ENCODE measurements at regions not wholly inside any gene's neighbourhood (a gene's known extent, or its start where the extent isn't known, plus 50 kb on each side); places are given as distances from the start of the nearest gene placed in this dataset.

DNA sequence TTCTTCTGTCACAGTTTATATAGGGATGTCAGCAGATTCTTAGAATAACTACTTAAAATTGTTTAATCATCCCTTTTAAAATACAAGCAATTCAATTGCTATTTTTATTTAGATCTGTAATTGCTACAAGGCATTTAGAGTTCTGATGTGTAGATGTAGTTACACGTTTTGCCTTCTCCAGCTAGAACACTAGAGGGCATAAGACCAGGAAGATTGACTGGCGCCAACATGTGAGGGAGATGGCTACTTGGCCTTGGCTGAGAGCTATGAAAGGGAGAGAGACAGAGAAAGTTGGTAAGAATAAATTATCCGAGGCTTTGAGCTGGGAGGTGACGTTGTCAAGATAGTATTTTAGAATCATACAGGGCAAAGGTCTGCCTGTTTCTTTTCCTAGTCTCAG is 563.7 kb upstream of the PRKX start:
- H3K9me3 ChIP-seq (ENCODE audit: control insufficient read depth, low read length, poor library complexity, severe bottlenecking), result no peaks in the 10 kb centered on the region
- Mint-ChIP-seq H3K4me3 (no peak overlapping the region), H3K27me3 (no peaks in the 10 kb centered on the region), H3K36me3 (ENCODE audit: low read depth) (no peaks in the 10 kb centered on the region), H3K4me1 (no peaks in the 10 kb centered on the region), H3K27ac (no peak overlapping the region)
- DNase-seq, result no peak
- ATAC-seq, result no peak

DNA sequence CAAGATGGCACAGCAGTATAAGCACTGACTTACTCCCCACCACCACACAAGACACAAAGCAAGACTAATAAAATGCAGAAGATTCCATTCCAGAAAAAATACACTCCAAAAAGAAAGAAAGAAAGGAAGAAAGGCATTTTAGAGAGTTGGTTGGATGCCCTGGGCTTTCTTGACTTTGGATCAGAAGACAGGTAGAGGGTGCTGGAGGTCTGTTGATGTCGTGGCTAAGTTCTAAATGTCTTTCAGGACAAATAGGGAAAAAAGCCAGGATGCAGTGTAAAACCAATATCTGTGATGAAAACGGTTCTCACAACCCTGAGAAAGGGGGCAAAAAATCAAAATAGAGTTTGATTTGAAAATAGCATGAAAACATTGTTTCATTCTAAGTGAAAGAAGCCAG is 555.2 kb upstream of the PRKX start:
- H3K36me3 Mint-ChIP-seq (ENCODE audit: low read depth), result no peaks in the 10 kb centered on the region
- ATAC-seq, result no peak
- H3K4me3 Mint-ChIP-seq, result no peak overlapping the region
- no peak for DNase-seq
- no peaks in the 10 kb centered on the region for H3K27me3 Mint-ChIP-seq
- no peak overlapping the region for H3K27ac Mint-ChIP-seq
- no peaks in the 10 kb centered on the region for H3K9me3 ChIP-seq (ENCODE audit: control insufficient read depth, low read length, poor library complexity, severe bottlenecking)
- H3K4me1 Mint-ChIP-seq, result no peaks in the 10 kb centered on the region

DNA sequence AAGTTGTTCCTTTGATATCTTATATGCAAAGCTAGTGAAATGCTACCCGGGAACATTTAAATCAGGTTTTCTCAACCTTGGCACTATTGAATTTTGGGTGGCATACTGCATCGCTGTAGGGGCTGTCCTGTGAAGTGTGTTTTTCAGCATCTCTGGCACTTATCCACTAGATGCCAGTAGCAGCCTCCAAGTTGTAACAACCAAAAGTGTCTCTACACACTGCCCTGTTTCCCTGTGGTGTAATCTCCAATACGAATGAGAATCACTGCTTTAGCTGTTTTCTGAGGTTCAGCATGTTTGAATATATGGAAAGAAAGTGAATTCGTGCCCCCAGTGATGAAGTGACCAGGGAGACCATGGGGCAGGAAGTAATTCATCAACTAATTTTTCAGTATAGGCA is 551.6 kb upstream of the PRKX start:
- DNase-seq (no peak), ATAC-seq (no peak)
- no peak overlapping the region for H3K27ac Mint-ChIP-seq
- no peak overlapping the region for H3K4me3 Mint-ChIP-seq
- H3K27me3 Mint-ChIP-seq, result no peaks in the 10 kb centered on the region
- H3K36me3 Mint-ChIP-seq (ENCODE audit: low read depth), result no peaks in the 10 kb centered on the region
- H3K4me1 Mint-ChIP-seq, result no peaks in the 10 kb centered on the region
- no peaks in the 10 kb centered on the region for H3K9me3 ChIP-seq (ENCODE audit: control insufficient read depth, low read length, poor library complexity, severe bottlenecking)

DNA sequence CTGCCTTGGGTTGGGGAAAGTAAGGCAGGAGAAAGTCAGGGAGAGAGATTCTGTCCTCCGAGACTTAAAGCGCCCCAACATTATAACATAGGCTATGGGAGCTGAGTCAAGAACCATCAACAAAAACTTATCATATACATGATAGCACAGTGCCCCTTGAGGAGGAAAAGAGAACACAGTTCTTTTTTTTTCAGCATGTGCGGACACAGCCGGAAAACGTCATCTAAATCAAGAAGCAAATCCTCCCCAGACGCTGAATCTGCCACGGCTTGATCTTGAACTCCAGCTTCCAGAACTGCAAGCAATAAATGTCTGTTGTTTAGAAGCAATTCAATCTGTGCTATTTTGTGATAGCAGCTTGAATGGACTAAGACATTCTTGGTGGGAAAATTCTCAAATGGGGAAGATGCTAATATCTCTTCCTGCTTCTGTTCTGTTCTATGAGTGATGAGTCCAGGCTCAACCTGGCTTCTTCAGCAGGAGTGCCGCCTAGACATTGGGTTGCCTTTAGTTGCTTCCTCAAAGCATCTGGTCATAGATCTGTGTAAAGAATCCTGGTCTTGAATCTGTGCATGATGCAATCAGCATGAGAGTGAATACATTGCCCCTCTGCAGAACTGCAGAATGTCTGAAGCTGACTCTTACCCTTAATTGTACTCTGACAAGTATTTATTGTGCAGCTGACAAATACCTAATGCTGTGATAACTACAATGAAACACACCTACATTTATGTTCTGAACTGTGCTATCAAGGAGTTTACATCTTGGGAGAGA is 549.8 kb upstream of the PRKX start:
- no peaks in the 10 kb centered on the region for H3K36me3 Mint-ChIP-seq (ENCODE audit: low read depth)
- no peaks in the 10 kb centered on the region for H3K9me3 ChIP-seq (ENCODE audit: control insufficient read depth, low read length, poor library complexity, severe bottlenecking)
- no peak overlapping the region for H3K27ac Mint-ChIP-seq
- H3K4me3 Mint-ChIP-seq, result no peak overlapping the region
- DNase-seq (no peak), ATAC-seq (no peak)
- no peaks in the 10 kb centered on the region for H3K4me1 Mint-ChIP-seq
- no peaks in the 10 kb centered on the region for H3K27me3 Mint-ChIP-seq

DNA sequence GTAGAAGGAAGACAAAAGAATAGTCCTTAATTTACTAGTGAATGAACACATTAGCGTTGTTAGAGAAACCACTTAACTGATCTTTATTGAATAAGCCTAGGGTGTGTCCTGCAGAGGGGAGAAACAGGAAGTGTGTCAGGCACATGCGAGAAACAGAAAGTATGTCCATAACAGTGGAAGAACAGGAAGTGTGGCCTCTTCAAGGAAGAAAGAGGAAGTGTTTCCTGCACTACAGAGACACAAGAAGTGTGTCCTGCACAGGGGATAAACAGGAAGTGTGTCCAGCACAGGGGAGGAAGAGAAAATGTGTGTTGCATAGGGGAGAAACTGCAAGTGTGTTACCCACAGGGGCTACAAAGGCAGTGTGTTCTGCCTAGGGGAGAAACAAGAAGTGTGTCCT is 539.6 kb upstream of the PRKX start:
- DNase-seq (no peak), ATAC-seq (no peak)
- H3K4me1 Mint-ChIP-seq, result no peaks in the 10 kb centered on the region
- no peaks in the 10 kb centered on the region for H3K9me3 ChIP-seq (ENCODE audit: control insufficient read depth, low read length, poor library complexity, severe bottlenecking)
- peaks cover 3% of the 10 kb centered on the region for H3K36me3 Mint-ChIP-seq (ENCODE audit: low read depth)
- no peaks in the 10 kb centered on the region for H3K27me3 Mint-ChIP-seq
- no peak overlapping the region for H3K27ac Mint-ChIP-seq
- no peak overlapping the region for H3K4me3 Mint-ChIP-seq

DNA sequence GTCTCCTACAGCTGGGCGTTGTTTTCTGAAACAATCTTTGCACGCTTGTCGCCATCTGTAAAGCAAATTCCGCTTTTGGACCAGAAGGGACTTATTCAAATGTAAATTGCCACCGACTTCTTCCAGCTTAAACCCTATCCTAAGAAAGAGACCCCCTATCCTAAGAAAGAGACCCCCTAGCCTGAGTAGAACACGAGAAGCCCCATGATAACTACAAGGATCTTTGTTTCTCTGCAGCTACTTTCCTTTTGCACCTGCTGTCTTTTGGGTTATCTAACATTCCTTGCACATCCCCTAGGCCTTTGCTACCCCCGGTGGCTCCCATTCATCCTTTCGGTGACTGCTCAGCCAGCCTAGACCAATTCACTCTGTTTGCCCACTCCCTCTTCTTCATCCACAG is 536.0 kb upstream of the PRKX start:
- no peak overlapping the region for H3K27ac Mint-ChIP-seq
- no peaks in the 10 kb centered on the region for H3K9me3 ChIP-seq (ENCODE audit: control insufficient read depth, low read length, poor library complexity, severe bottlenecking)
- H3K4me3 Mint-ChIP-seq, result no peak overlapping the region
- H3K36me3 Mint-ChIP-seq (ENCODE audit: low read depth), result peaks cover 3% of the 10 kb centered on the region
- no peak for DNase-seq
- H3K4me1 Mint-ChIP-seq, result no peaks in the 10 kb centered on the region
- H3K27me3 Mint-ChIP-seq, result no peaks in the 10 kb centered on the region
- ATAC-seq, result no peak

DNA sequence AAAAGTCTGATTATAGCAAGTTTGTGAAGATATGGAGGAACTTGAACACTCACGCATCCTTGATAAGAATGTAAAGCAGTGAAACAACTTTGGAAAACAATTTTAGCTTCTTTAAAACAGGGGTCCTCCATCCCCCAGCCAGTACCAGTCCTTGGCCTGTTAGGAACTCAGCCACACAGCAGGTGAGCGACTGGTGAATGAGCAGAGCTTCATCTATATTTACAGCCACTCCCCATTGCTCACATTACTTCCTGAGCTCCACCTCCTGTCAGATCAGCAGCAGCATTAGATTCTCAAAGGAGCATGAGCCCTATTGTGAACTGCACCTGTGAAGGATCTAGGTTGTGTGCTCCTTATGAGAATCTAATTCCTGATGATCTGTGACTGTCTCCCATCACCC is 530.3 kb upstream of the PRKX start:
- Mint-ChIP-seq H3K36me3 (ENCODE audit: low read depth) (no peaks in the 10 kb centered on the region), H3K27ac (no peak overlapping the region), H3K4me1 (no peaks in the 10 kb centered on the region), H3K4me3 (no peak overlapping the region), H3K27me3 (no peaks in the 10 kb centered on the region)
- peaks cover 9% of the 10 kb centered on the region for H3K9me3 ChIP-seq (ENCODE audit: control insufficient read depth, low read length, poor library complexity, severe bottlenecking)
- DNase-seq (no peak), ATAC-seq (no peak)

DNA sequence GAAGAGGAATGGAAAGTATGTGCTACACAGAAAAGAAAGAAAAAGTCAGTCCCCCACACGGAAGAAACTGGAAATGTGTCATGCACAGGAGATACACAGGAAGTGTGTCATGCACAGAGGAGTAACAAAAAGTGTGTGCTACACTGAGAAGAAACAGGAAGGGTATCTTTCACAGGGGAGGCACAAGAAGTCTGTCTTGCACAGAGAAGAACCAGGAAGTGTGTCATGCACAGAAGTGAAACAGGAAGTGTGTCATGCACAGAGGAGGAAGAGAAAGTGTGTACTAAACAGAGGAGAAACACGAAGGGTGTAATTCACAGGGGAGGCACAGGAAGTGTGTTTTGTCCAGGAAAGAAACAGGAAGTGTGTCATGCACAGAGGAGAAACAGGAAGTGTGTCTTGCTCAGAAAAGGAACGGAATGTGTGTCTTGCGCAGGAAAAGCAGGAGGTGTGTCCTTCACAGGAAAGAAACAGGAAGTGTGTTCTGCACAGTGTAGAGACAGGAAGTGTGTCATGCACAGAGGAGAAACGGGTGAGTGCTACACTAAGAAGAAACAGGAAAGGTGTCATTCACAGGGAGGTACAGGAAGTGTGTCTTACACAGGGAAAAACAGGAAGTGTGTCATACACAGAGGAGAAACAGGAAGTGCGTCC is 527.2 kb upstream of the PRKX start:
- Mint-ChIP-seq H3K27me3 (no peaks in the 10 kb centered on the region), H3K36me3 (ENCODE audit: low read depth) (no peaks in the 10 kb centered on the region), H3K27ac (no peak overlapping the region), H3K4me3 (no peak overlapping the region), H3K4me1 (no peaks in the 10 kb centered on the region)
- DNase-seq, result no peak
- ATAC-seq, result peak; percentile 80
- H3K9me3 ChIP-seq (ENCODE audit: control insufficient read depth, low read length, poor library complexity, severe bottlenecking), result peaks cover 9% of the 10 kb centered on the region

DNA sequence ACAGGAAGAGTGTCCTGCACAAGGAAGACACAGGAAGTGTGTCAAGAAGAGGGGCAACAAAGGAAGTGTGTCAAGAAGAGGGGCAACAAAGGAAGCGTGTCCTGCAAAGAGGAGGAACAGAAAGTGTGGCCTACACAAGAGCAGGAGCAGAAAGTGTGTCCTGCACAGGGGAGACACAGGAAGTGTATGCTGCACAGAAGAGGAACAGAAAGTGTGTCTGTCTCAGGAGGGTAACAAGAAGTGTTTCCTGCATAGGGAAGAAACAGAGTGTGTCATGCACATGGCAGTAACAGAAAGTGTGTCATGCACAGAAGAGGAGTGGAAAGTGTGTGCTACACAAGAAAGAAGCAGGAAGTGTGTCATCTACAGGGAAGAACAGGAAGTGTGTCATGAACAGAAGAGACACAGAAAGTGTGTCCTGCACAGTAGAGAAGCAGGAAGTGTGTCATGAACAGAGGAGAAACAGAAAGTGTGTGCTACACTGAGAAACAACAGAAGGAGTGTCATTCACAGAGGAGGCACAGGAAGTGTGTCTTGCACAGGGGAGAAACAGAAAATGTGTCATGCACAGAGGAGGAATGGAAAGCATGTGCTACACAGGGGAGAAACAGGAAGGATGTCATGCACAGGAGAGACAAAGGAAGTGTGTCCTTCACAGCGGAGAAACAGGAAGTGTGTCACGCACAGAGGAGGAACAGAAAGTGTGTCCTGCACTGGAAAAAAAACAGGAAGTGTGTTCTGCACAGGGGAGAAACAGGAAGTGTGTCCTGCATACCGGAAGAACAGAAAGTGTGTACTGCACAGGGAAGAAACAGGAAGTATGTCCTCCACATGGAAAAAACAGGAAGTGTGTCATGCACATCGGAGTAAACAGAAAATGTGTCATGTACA is 526.4 kb upstream of the PRKX start:
- Mint-ChIP-seq H3K4me1 (no peaks in the 10 kb centered on the region), H3K27me3 (no peaks in the 10 kb centered on the region), H3K27ac (no peak overlapping the region), H3K4me3 (no peak overlapping the region), H3K36me3 (ENCODE audit: low read depth) (no peaks in the 10 kb centered on the region)
- peaks cover 9% of the 10 kb centered on the region for H3K9me3 ChIP-seq (ENCODE audit: control insufficient read depth, low read length, poor library complexity, severe bottlenecking)
- DNase-seq (no peak), ATAC-seq (peak; percentile 35)

DNA sequence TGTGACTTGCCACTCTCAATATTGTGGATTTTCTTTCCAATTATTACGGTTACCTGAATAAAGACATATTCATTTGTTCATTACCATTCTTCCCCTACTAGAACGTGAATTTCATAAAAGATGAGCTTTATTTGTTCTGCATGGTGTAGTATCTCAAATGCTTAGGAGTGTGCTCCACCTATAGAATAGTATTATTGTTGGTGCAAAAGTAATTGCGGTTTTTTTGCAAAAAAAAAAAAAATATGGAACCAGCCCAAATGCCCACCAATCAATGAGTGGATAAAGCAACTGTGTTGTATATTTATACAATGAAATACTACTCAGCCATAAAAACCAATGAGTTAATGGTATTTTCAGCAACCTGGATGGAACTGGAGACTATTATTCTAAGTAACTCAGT is 525.5 kb upstream of the PRKX start:
- ATAC-seq (no peak), DNase-seq (no peak)
- Mint-ChIP-seq H3K4me1 (no peaks in the 10 kb centered on the region), H3K36me3 (ENCODE audit: low read depth) (no peaks in the 10 kb centered on the region), H3K27me3 (no peaks in the 10 kb centered on the region), H3K27ac (no peak overlapping the region), H3K4me3 (no peak overlapping the region)
- peaks cover 9% of the 10 kb centered on the region for H3K9me3 ChIP-seq (ENCODE audit: control insufficient read depth, low read length, poor library complexity, severe bottlenecking)

DNA sequence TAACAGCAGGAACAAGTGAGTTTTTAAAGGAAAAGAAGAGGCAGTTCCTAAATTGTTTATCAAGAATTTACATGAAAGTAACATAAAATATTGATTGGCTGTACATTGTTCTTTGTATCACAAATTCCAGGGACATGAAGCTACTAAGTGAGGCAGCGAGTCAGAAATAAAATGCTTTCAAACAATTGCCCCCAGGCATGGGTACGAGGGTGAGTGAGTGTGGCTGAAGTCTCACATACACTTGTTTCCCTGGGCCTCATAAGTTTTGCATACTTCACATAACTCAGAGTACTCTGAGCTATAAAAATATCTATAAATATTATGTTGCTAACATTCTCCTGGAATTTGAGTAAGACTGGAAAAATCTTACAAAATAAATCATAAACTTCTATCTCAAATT is 511.6 kb upstream of the PRKX start:
- H3K4me3 Mint-ChIP-seq, result no peak overlapping the region
- H3K36me3 Mint-ChIP-seq (ENCODE audit: low read depth), result no peaks in the 10 kb centered on the region
- H3K9me3 ChIP-seq (ENCODE audit: control insufficient read depth, low read length, poor library complexity, severe bottlenecking), result no peaks in the 10 kb centered on the region
- no peak overlapping the region for H3K27ac Mint-ChIP-seq
- no peak for ATAC-seq
- no peaks in the 10 kb centered on the region for H3K4me1 Mint-ChIP-seq
- DNase-seq, result no peak
- no peaks in the 10 kb centered on the region for H3K27me3 Mint-ChIP-seq

DNA sequence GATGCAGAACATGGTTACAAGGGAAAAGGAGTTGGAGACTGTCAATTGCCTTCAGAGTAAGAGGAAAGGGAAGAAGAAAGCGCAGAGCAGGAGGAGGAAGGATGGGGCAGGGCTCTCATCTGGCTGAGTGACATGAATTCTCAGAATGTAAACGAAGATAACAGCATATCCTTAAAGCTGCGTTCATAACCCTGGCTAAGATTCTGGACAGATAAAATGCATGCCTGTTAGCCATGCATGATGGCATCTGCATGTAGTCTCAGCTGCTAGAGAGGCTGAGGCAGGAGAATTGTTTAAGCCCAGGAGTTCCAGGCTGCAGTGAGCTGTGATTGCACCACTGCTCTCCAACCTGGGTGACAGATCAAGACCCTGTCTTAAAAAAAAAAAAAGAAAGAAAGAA is 493.5 kb upstream of the PRKX start:
- Mint-ChIP-seq H3K36me3 (ENCODE audit: low read depth) (no peaks in the 10 kb centered on the region), H3K27ac (no peak overlapping the region), H3K27me3 (no peaks in the 10 kb centered on the region), H3K4me3 (no peak overlapping the region), H3K4me1 (no peaks in the 10 kb centered on the region)
- ATAC-seq (no peak), DNase-seq (no peak)
- H3K9me3 ChIP-seq (ENCODE audit: control insufficient read depth, low read length, poor library complexity, severe bottlenecking), result no peaks in the 10 kb centered on the region

DNA sequence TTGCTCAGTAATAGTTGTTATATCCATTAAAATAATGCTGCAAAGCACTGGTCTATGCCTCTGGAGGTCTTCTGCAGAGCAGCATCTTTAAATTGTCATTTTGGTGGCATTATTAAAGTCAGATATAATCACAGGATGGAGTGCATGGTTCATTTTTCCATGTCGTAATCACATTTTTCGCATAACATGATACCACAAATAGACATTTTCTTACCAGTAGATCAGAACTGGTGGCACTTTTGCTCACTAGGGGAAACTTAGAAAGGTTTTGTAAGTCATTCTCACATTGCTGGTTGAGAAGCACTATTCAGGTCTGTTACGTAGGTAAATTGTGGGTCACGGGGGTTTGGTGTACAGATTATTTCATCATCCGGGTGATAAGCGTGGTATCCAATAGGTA is 484.5 kb upstream of the PRKX start:
- Mint-ChIP-seq H3K27me3 (no peaks in the 10 kb centered on the region), H3K4me3 (no peak overlapping the region), H3K27ac (no peak overlapping the region), H3K4me1 (no peaks in the 10 kb centered on the region), H3K36me3 (ENCODE audit: low read depth) (no peaks in the 10 kb centered on the region)
- ATAC-seq (no peak), DNase-seq (no peak)
- H3K9me3 ChIP-seq (ENCODE audit: control insufficient read depth, low read length, poor library complexity, severe bottlenecking), result no peaks in the 10 kb centered on the region
